OCI-LY1 (cell line): ENCODE measurements at regions not wholly inside any gene's neighbourhood (a gene's known extent, or its start where the extent isn't known, plus 50 kb on each side); places are given as distances from the start of the nearest gene placed in this dataset.

Experiments used
- CTCF ChIP-seq: fragments of 200-600 bp; sonication (generic), shearing (Covaris generic); IDR thresholded peaks from 2 replicates; pipeline ENCODE4 v1.5.1; 2017; ENCODE audit warnings: mild to moderate bottlenecking, antibody characterized with exemption, low read length, moderate library complexity, mixed read lengths
- EZH2 ChIP-seq: fragments of 200-600 bp; sonication (generic), shearing (Covaris generic); IDR thresholded peaks from 2 replicates; pipeline ENCODE4 v1.8.0; 2017; ENCODE audit warnings: borderline replicate concordance, mixed run types, mild to moderate bottlenecking, antibody characterized with exemption, low read length, moderate library complexity, mixed read lengths

GRCh38 chr12:90627180-90627896 lies 327.6 kb downstream of the CCER1 start:
- no peak for TF ChIP-seq CTCF
- TF ChIP-seq EZH2, result no peak
